LNCaP clone FGC (cell line): ENCODE measurements at regions not wholly inside any gene's neighbourhood (a gene's known extent, or its start where the extent isn't known, plus 50 kb on each side); places are given as distances from the start of the nearest gene placed in this dataset.

Source experiments
- DNase-seq: peaks from one replicate; pipeline ENCODE4 v3.0.0-alpha.2; 2011; ENCODE audit warnings: low read depth
- H3K4me3 ChIP-seq: 2 replicates; pipeline ENCODE4 v1.5.1; 2011; ENCODE audit warnings: mild to moderate bottlenecking, low read depth, low read length, control low read depth
- TF ChIP-seq, protein P1 (sequence below): IDR thresholded peaks from 2 replicates; pipeline ENCODE4 v1.5.1; 2012; ENCODE audit warnings: mild to moderate bottlenecking; ENCODE audit not compliant: control insufficient read depth, insufficient read depth; ENCODE audit errors: extremely low read depth

DNA sequence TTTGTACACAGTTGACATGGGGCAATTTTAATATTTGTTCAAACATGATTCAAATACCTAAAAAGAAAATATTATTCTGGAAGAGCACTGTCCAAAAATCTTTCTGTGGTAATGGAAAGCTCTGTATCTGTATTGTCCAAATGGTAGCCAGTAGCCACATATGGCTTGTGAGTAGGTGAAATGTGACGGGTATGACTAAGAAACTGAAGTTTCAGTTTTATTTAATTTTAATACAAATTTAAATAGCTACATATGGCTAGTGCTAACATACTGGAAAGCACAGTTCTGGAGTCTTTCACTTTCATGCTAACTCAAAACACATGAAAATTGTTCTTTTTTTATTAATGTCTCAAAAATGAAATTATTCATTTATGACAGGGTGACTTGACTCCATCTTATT, 132.6 kb downstream of the PLK2 start:
- TF ChIP-seq, protein P1, sequence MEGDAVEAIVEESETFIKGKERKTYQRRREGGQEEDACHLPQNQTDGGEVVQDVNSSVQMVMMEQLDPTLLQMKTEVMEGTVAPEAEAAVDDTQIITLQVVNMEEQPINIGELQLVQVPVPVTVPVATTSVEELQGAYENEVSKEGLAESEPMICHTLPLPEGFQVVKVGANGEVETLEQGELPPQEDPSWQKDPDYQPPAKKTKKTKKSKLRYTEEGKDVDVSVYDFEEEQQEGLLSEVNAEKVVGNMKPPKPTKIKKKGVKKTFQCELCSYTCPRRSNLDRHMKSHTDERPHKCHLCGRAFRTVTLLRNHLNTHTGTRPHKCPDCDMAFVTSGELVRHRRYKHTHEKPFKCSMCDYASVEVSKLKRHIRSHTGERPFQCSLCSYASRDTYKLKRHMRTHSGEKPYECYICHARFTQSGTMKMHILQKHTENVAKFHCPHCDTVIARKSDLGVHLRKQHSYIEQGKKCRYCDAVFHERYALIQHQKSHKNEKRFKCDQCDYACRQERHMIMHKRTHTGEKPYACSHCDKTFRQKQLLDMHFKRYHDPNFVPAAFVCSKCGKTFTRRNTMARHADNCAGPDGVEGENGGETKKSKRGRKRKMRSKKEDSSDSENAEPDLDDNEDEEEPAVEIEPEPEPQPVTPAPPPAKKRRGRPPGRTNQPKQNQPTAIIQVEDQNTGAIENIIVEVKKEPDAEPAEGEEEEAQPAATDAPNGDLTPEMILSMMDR = no peak
- DNase-seq = no peak

GRCh38 chr5:58326022-58326421, 133.9 kb downstream of the PLK2 start:
- no peak overlapping the region for H3K4me3 ChIP-seq
- no peak for DNase-seq
- TF ChIP-seq, protein P1 = no peak

More for the DNA sequence above, 132.6 kb downstream of the PLK2 start:
- no peak overlapping the region for H3K4me3 ChIP-seq

GRCh38 chr5:58322453-58322852, 137.4 kb downstream of the PLK2 start:
- DNase-seq = no peak
- H3K4me3 ChIP-seq = no peak overlapping the region
- TF ChIP-seq, protein P1 = no peak

DNA sequence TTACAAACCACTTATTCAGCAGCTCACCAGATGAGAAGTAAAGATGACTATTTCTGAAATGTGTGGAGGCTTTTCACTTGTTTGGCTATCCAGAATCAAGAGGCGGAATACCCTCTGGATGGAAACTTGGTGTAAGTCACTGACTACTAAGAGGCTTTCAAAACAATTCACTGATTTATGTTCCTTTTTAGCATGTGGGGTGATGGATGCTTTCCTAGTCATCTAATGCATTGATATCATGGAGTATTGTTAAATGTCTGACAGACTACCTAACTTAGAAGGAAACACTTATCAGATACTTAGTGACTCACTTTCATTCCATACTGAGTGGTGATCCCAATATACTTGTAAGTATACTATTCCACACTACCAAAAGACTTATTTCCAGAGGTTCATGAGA, 141.4 kb downstream of the PLK2 start:
- H3K4me3 ChIP-seq = no peak overlapping the region
- TF ChIP-seq, protein P1 = no peak
- DNase-seq = no peak

- DNase-seq = no peak
- TF ChIP-seq, protein P1 = no peak
- H3K4me3 ChIP-seq = no peak overlapping the region
Observed at GRCh38 chr5:58317808-58318207, 142.1 kb downstream of the PLK2 start.

- TF ChIP-seq, protein P1 = no peak
- DNase-seq = peak; percentile 31
- H3K4me3 ChIP-seq = no peak overlapping the region
Observed at GRCh38 chr5:58317009-58317408, 142.9 kb downstream of the PLK2 start.

DNA sequence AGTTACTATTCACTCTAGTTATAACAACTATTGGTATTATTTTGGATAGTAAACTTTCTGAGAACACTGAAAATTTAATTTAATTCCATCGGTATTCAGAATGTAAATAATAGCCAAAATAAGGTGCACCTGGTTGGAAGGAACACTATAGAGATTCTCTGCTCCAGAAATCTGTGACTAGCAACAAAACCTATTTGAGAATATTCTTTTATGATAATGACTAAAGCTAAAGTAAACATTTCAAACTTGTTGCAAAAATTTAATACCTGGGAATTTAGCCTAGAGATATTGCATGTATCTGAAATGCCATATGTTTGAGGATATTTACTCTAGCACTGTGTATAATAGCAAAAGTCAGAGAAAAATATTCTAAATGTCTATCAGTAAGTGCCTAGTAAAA, 144.1 kb downstream of the PLK2 start:
- TF ChIP-seq, protein P1 = no peak
- peak; percentile 22 for DNase-seq
- no peak overlapping the region for H3K4me3 ChIP-seq
